ENCODE measurements at regions not wholly inside any gene's neighbourhood (a gene's known extent, or its start where the extent isn't known, plus 50 kb on each side); places are given as distances from the start of the nearest gene placed in this dataset.

DNA sequence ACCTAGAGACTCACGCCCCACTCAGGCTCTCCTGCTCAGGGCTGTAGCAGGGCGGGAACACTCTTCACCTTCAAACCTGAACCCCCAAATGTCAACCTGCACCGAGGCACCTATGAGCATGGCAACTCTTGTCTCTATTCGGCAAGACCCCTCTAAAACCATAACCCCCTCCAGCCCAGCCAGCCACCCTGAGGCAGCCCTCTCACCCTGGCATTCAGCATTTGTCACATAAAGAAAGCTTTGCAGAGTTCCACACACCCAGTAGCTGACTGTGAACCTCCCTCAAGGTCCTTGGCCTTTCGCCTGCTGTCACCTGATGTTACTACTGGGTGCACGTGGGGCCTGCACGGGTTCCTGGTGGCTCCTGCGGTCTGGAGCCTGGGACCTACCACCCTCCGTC is 97.2 kb upstream of the ALKAL2 start:
- no TSS peak for BruUV-seq (replicated peaks)
- H3F3A ChIP-seq (ENCODE audit: insufficient read depth, low read depth), result peaks cover 17% of the 10 kb centered on the region; the same call in 1 of the 2 replicates
- intact Hi-C loops (cut with micrococcal nuclease; ENCODE audit: unreplicated experiment), result no loop called here
- no peak overlapping the region for H3K27ac ChIP-seq
- H3K79me2 ChIP-seq (ENCODE audit: low read depth), result no peaks in the 10 kb centered on the region
- H3K4me3 ChIP-seq, result no peak overlapping the region
- H3K9me3 ChIP-seq (ENCODE audit: insufficient read depth, low read depth), result no peaks in the 10 kb centered on the region
- H3K4me2 ChIP-seq, result no peak overlapping the region
- H2AFZ ChIP-seq, result no peak overlapping the region
- H3K4me1 ChIP-seq (replicated peaks; ENCODE audit: insufficient read depth), result peaks cover 14% of the 10 kb centered on the region
- no peak for DNase-seq
- ChIA-PET CTCF (no interaction called here), POLR2A (ENCODE audit: unreplicated experiment) (no interaction called here)
- H3K36me3 ChIP-seq (ENCODE audit: low read depth), result no peaks in the 10 kb centered on the region
- H3K9me2 ChIP-seq (ENCODE audit: insufficient read depth), result no peaks in the 10 kb centered on the region
- H4K20me1 ChIP-seq (ENCODE audit: insufficient read depth), result no peaks in the 10 kb centered on the region
- TF ChIP-seq, protein P1, sequence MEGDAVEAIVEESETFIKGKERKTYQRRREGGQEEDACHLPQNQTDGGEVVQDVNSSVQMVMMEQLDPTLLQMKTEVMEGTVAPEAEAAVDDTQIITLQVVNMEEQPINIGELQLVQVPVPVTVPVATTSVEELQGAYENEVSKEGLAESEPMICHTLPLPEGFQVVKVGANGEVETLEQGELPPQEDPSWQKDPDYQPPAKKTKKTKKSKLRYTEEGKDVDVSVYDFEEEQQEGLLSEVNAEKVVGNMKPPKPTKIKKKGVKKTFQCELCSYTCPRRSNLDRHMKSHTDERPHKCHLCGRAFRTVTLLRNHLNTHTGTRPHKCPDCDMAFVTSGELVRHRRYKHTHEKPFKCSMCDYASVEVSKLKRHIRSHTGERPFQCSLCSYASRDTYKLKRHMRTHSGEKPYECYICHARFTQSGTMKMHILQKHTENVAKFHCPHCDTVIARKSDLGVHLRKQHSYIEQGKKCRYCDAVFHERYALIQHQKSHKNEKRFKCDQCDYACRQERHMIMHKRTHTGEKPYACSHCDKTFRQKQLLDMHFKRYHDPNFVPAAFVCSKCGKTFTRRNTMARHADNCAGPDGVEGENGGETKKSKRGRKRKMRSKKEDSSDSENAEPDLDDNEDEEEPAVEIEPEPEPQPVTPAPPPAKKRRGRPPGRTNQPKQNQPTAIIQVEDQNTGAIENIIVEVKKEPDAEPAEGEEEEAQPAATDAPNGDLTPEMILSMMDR (conservative IDR thresholded peaks at IDR 0.05), result no peak
- no peak for TF ChIP-seq EZH2 (IDR thresholded peaks at IDR 0.05; ENCODE audit: low read depth)
- no peaks in the 10 kb centered on the region for H3K27me3 ChIP-seq (ENCODE audit: insufficient read depth, low read depth)

DNA sequence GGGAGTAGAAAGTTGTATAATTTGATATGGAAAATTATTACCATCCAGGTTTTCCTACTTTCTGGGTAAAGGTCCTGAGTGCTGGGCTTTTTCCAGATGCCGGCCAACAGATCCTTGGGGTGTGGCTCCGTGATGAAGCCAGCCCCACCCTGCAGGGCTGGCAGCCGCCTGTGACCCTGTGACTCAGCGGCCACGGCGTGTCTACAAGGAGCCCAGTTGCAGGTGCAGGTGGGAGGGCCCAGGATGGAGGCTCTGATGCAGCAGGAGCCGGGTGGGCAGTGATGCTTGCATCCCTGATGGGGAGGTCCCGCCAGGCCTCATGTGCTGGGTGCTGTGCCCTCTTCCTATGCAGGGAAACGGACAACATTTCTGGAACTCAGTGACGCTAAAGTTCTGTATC is 96.0 kb upstream of the ALKAL2 start:
- peak; percentile 65 to 70 for DNase-seq
- Histone ChIP-seq H3K36me3 (ENCODE audit: low read depth) (no peaks in the 10 kb centered on the region), H3K27me3 (ENCODE audit: insufficient read depth, low read depth) (no peaks in the 10 kb centered on the region), H3K79me2 (ENCODE audit: low read depth) (no peaks in the 10 kb centered on the region), H3K9me3 (ENCODE audit: insufficient read depth, low read depth) (no peaks in the 10 kb centered on the region), H2AFZ (no peak overlapping the region), H3K27ac (no peak overlapping the region), H3K4me1 (replicated peaks; ENCODE audit: insufficient read depth) (peaks cover 14% of the 10 kb centered on the region), H3K9me2 (ENCODE audit: insufficient read depth) (no peaks in the 10 kb centered on the region), H3F3A (ENCODE audit: insufficient read depth, low read depth) (peaks cover 5% of the 10 kb centered on the region; the same call in 1 of the 2 replicates), H4K20me1 (ENCODE audit: insufficient read depth) (no peaks in the 10 kb centered on the region), H3K4me3 (no peak overlapping the region), H3K4me2 (peak overlapping the region; percentile 30)
- BruUV-seq (replicated peaks), result no TSS peak
- intact Hi-C loops (cut with micrococcal nuclease; ENCODE audit: unreplicated experiment), result no loop called here
- TF ChIP-seq, protein P1 (conservative IDR thresholded peaks at IDR 0.05), result no peak
- no peak for TF ChIP-seq EZH2 (IDR thresholded peaks at IDR 0.05; ENCODE audit: low read depth)
- ChIA-PET CTCF (no interaction called here), POLR2A (ENCODE audit: unreplicated experiment) (no interaction called here)

- Histone ChIP-seq H3K4me1 (replicated peaks; ENCODE audit: insufficient read depth) (peaks cover 14% of the 10 kb centered on the region), H3K9me2 (ENCODE audit: insufficient read depth) (no peaks in the 10 kb centered on the region), H3K27ac (no peak overlapping the region), H3K4me2 (peak overlapping the region; percentile 30), H4K20me1 (ENCODE audit: insufficient read depth) (no peaks in the 10 kb centered on the region), H3K9me3 (ENCODE audit: insufficient read depth, low read depth) (peaks cover 4% of the 10 kb centered on the region), H3K4me3 (no peak overlapping the region), H3F3A (ENCODE audit: insufficient read depth, low read depth) (peaks cover 5% of the 10 kb centered on the region; the same call in 1 of the 2 replicates), H2AFZ (no peak overlapping the region), H3K27me3 (ENCODE audit: insufficient read depth, low read depth) (no peaks in the 10 kb centered on the region), H3K79me2 (ENCODE audit: low read depth) (no peaks in the 10 kb centered on the region), H3K36me3 (ENCODE audit: low read depth) (no peaks in the 10 kb centered on the region)
- ChIA-PET POLR2A (ENCODE audit: unreplicated experiment) (no interaction called here), CTCF (no interaction called here)
- BruUV-seq (replicated peaks), result no TSS peak
- no peak for DNase-seq
- intact Hi-C loops (cut with micrococcal nuclease; ENCODE audit: unreplicated experiment), result no loop called here
- TF ChIP-seq EZH2 (IDR thresholded peaks at IDR 0.05; ENCODE audit: low read depth), result no peak
- TF ChIP-seq, protein P1 (conservative IDR thresholded peaks at IDR 0.05), result no peak
Observed at GRCh38 chr2:383178-383577, 95.3 kb upstream of the ALKAL2 start.
